Stimulated activated CD4-positive, alpha-beta T cell treated with anti-CD3 and anti-CD28 coated beads, Interleukin-2, amount 100 ng/mL, for 48 hours (primary cell): ENCODE measurements at regions not wholly inside any gene's neighbourhood (a gene's known extent, or its start where the extent isn't known, plus 50 kb on each side); places are given as distances from the start of the nearest gene placed in this dataset.
"Not testable (repeated sequence)": the region's sequence is repeated elsewhere in the genome, so short reads cannot be mapped to it uniquely, and the experiment has no call there.

ENCODE experiments used
- DNase-seq, 2 donors: peaks; one replicate each; pipeline ENCODE4 v3.0.0-alpha.2; 2020

- no peak for DNase-seq
These were observed 128.4 kb upstream of the FAM98A start for GRCh38 chr2:33727361-33728032.

GRCh38 chr2:33726415-33726814 lies 127.3 kb upstream of the FAM98A start:
- DNase-seq, result no peak

GRCh38 chr2:33723329-33723728 lies 124.2 kb upstream of the FAM98A start:
- no peak for DNase-seq

- no peak for DNase-seq
These were observed 120.0 kb upstream of the FAM98A start for GRCh38 chr2:33719067-33719466.

- DNase-seq, result no peak
These were observed 113.6 kb upstream of the FAM98A start for GRCh38 chr2:33712674-33713073.

GRCh38 chr2:33709951-33710350 lies 110.9 kb upstream of the FAM98A start:
- DNase-seq, result no peak

GRCh38 chr2:33707312-33707711 lies 108.2 kb upstream of the FAM98A start:
- DNase-seq, result no peak

- no peak for DNase-seq
These were observed 107.3 kb upstream of the FAM98A start for GRCh38 chr2:33706410-33706809.

- DNase-seq, result no peak
These were observed 105.3 kb upstream of the FAM98A start for GRCh38 chr2:33704406-33704855.

- DNase-seq, result no peak
These were observed 97.1 kb upstream of the FAM98A start for GRCh38 chr2:33696234-33696633.

- DNase-seq, result no peak
These were observed 95.8 kb upstream of the FAM98A start for GRCh38 chr2:33694904-33695303.

GRCh38 chr2:33690686-33691085 lies 91.6 kb upstream of the FAM98A start:
- DNase-seq, result not testable (repeated sequence)

GRCh38 chr2:33681364-33681757 lies 82.3 kb upstream of the FAM98A start:
- DNase-seq, result no peak

GRCh38 chr2:33680644-33681363 lies 81.7 kb upstream of the FAM98A start:
- DNase-seq, result no peak

GRCh38 chr2:33678436-33678835 lies 79.3 kb upstream of the FAM98A start:
- DNase-seq, result no peak

GRCh38 chr2:33673937-33674336 lies 74.8 kb upstream of the FAM98A start:
- no peak for DNase-seq

- no peak for DNase-seq
These were observed 73.8 kb upstream of the FAM98A start for GRCh38 chr2:33672896-33673295.

- DNase-seq, result no peak
These were observed 73.3 kb upstream of the FAM98A start for GRCh38 chr2:33672389-33672788.

- DNase-seq, result no peak
These were observed 72.1 kb upstream of the FAM98A start for GRCh38 chr2:33671198-33671597.

GRCh38 chr2:33670392-33670937 lies 71.4 kb upstream of the FAM98A start:
- DNase-seq, result no peak

- no peak for DNase-seq
These were observed 67.8 kb upstream of the FAM98A start for GRCh38 chr2:33666879-33667278.

GRCh38 chr2:33665039-33665438 lies 65.9 kb upstream of the FAM98A start:
- DNase-seq, result no peak

- DNase-seq, result no peak
These were observed 61.5 kb upstream of the FAM98A start for GRCh38 chr2:33660416-33661123.
